DND-41 (cell line): ENCODE measurements at regions not wholly inside any gene's neighbourhood (a gene's known extent, or its start where the extent isn't known, plus 50 kb on each side); places are given as distances from the start of the nearest gene placed in this dataset.

Experiments
- ATAC-seq: fragments of 200-7000 bp; cut with Tn5 transposase; 3 replicates; pipeline ENCODE4 v1.9.1; 2021; ENCODE audit warnings: low read depth; ENCODE audit not compliant: insufficient read depth
- DNase-seq: peaks from one replicate; pipeline ENCODE4 v3.0.0-alpha.2; 2020
- H2AFZ ChIP-seq: 2 replicates; pipeline ENCODE4 v1.6.0; 2012; ENCODE audit warnings: low read depth, low read length
- H3K27ac ChIP-seq: 2 replicates; pipeline ENCODE4 v1.5.1; 2012; ENCODE audit warnings: low read length, inconsistent platforms
- H3K27me3 ChIP-seq: fragments of 200-600 bp; sonication (generic); 2 replicates; pipeline ENCODE4 v1.6.0; 2012; ENCODE audit warnings: low read length, mild to moderate bottlenecking, inconsistent platforms; ENCODE audit not compliant: insufficient read depth, poor library complexity
- H3K36me3 ChIP-seq: 2 replicates; pipeline ENCODE4 v1.5.1; 2012; ENCODE audit warnings: low read length, inconsistent platforms; ENCODE audit not compliant: insufficient read depth
- H3K4me1 ChIP-seq: 2 replicates; pipeline ENCODE4 v1.5.1; 2012; ENCODE audit warnings: mild to moderate bottlenecking, low read length; ENCODE audit not compliant: insufficient read depth
- H3K4me2 ChIP-seq: 2 replicates; pipeline ENCODE4 v1.6.0; 2012; ENCODE audit warnings: mild to moderate bottlenecking, moderate library complexity, low read length, inconsistent platforms; ENCODE audit not compliant: insufficient read depth
- H3K4me3 ChIP-seq, 2 experiments: fragments of 200-600 bp in 1 of 2; shearing (Covaris generic) in 1 of 2; 2 replicates each; pipeline ENCODE4 v1.5.1; 2012 to 2016; ENCODE audit warnings: inconsistent platforms in 2 of 2, low read length in 2 of 2, mild to moderate bottlenecking in 2 of 2, low read depth in 1 of 2, moderate library complexity in 1 of 2
- H3K79me2 ChIP-seq: 2 replicates; pipeline ENCODE4 v1.6.0; 2012; ENCODE audit warnings: low read length, inconsistent platforms; ENCODE audit not compliant: insufficient read depth
- H3K9ac ChIP-seq: 2 replicates; pipeline ENCODE4 v1.6.0; 2012; ENCODE audit warnings: low read depth, mild to moderate bottlenecking, inconsistent platforms, low read length, moderate library complexity
- H3K9me3 ChIP-seq: 2 replicates; pipeline ENCODE4 v1.5.1; 2012; ENCODE audit warnings: low read length, moderate library complexity, mild to moderate bottlenecking, inconsistent platforms; ENCODE audit not compliant: insufficient read depth, severe bottlenecking
- H4K20me1 ChIP-seq: 2 replicates; pipeline ENCODE4 v1.6.0; 2012; ENCODE audit warnings: low read length; ENCODE audit not compliant: insufficient read depth
- CTCF ChIP-seq: IDR thresholded peaks from 2 replicates; pipeline ENCODE4 v1.5.1; 2012; ENCODE audit warnings: borderline replicate concordance, low read length, moderate library complexity, mild to moderate bottlenecking; ENCODE audit not compliant: poor library complexity, severe bottlenecking; ENCODE audit errors: extremely low read depth
- EZH2 ChIP-seq: IDR thresholded peaks from 3 replicates; pipeline ENCODE4 v1.6.1; 2012; ENCODE audit warnings: borderline replicate concordance, low read depth, mild to moderate bottlenecking, moderate library complexity, low read length, inconsistent platforms; ENCODE audit not compliant: severe bottlenecking

- H3K36me3 ChIP-seq, result no peaks in the 10 kb centered on the region
- ATAC-seq (no peak), DNase-seq (no peak)
- H3K4me1 ChIP-seq, result no peaks in the 10 kb centered on the region
- H3K79me2 ChIP-seq, result no peaks in the 10 kb centered on the region
- no peaks in the 10 kb centered on the region for H4K20me1 ChIP-seq
- no peak overlapping the region for H3K4me2 ChIP-seq
- H3K9ac ChIP-seq, result no peak overlapping the region
- no peaks in the 10 kb centered on the region for H3K27me3 ChIP-seq
- no peak overlapping the region for H2AFZ ChIP-seq
- H3K27ac ChIP-seq, result no peak overlapping the region
- H3K9me3 ChIP-seq, result no peaks in the 10 kb centered on the region
- H3K4me3 ChIP-seq, result no peak overlapping the region
- no peak for TF ChIP-seq EZH2
- TF ChIP-seq CTCF, result no peak
Observed at GRCh38 chrX:16435399-16435986, 214.5 kb upstream of the S100G start.

- Histone ChIP-seq H3K27ac (no peak overlapping the region), H4K20me1 (no peaks in the 10 kb centered on the region), H3K9me3 (no peaks in the 10 kb centered on the region), H3K4me2 (no peak overlapping the region), H3K4me1 (no peaks in the 10 kb centered on the region), H3K9ac (no peak overlapping the region), H3K27me3 (no peaks in the 10 kb centered on the region), H3K36me3 (no peaks in the 10 kb centered on the region), H3K4me3 (no peak overlapping the region), H2AFZ (no peak overlapping the region), H3K79me2 (no peaks in the 10 kb centered on the region)
- ATAC-seq (peak; percentile 71), DNase-seq (peak; percentile 53)
- TF ChIP-seq EZH2 (no peak), CTCF (peak; percentile 70)
Observed at GRCh38 chrX:16436348-16437188, 213.4 kb upstream of the S100G start.

GRCh38 chrX:16440446-16440845 is 209.5 kb upstream of the S100G start:
- Histone ChIP-seq H3K4me2 (no peak overlapping the region), H2AFZ (no peak overlapping the region), H3K9ac (no peak overlapping the region), H4K20me1 (no peaks in the 10 kb centered on the region), H3K9me3 (no peaks in the 10 kb centered on the region), H3K36me3 (no peaks in the 10 kb centered on the region), H3K4me1 (no peaks in the 10 kb centered on the region), H3K27me3 (no peaks in the 10 kb centered on the region), H3K79me2 (no peaks in the 10 kb centered on the region), H3K4me3 (no peak overlapping the region), H3K27ac (no peak overlapping the region)
- ATAC-seq, result no peak
- no peak for DNase-seq
- no peak for TF ChIP-seq EZH2
- TF ChIP-seq CTCF, result no peak
